ENCODE measurements at regions not wholly inside any gene's neighbourhood (a gene's known extent, or its start where the extent isn't known, plus 50 kb on each side); places are given as distances from the start of the nearest gene placed in this dataset.

DNA sequence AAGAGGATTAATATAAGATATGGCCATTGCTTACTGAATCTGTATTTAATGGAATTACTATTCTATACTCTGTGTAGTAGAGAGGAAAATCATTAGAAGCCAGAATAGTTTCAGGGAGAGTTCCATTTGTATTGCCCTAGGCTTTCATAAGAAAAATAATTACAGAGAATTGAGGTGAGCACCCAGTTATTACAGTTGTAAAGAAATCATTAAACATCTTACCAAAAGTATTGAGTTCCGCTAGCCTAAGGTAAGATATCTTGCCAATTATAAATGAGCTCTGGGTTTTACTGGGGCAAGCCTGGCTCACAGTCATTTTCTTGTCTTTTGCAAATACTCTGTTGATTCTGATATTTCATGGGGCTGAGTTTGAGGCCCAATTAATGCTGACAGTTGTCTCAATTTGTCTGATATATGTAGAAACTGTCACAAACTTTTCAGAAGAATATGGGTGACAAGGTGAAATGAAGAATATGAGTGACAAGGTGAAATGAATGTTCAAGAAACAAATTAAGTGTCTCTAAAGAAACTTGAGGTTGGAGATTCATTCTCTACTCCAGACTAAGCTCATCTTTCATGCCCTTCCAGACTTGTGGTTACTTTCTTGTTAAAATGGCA lies 127.8 kb downstream of the PTGER3 start:
- Histone ChIP-seq H3K36me3 (ENCODE audit: insufficient read depth, low read length) (no peaks in the 10 kb centered on the region), H3K9me3 (ENCODE audit: control insufficient read depth in 1 of 2, low read length in 2 of 2) (peaks cover 0 to 6% of the 10 kb centered on the region in 2 donors), H3K4me3 (ENCODE audit: low read length in 2 of 2) (no peak overlapping the region), H3K4me1 (ENCODE audit: insufficient read depth, low read length) (no peaks in the 10 kb centered on the region), H3K27ac (ENCODE audit: low read depth, low read length) (no peak overlapping the region), H3K27me3 (ENCODE audit: insufficient read depth, low read length) (no peaks in the 10 kb centered on the region)
- Mint-ChIP-seq H3K36me3 (no peaks in the 10 kb centered on the region), H3K4me3 (no peak overlapping the region), H3K27ac (no peak overlapping the region), H3K4me1 (no peaks in the 10 kb centered on the region), H3K9me3 (peaks cover 0 to 17% (median 5%) of the 10 kb centered on the region in 8 donors), H3K27me3 (no peaks in the 10 kb centered on the region)
- POLR2A ChIA-PET (ENCODE audit: partially characterized antibody), result no interaction called here
- intact Hi-C loops (cut with micrococcal nuclease), result no loop called here
- CTCF ChIA-PET (ENCODE audit: partially characterized antibody), result no interaction called here
- DNase-seq, result no peak

Measured in CD4-positive, alpha-beta memory T cell (primary cell).